22Rv1 (cell line): ENCODE measurements at regions not wholly inside any gene's neighbourhood (a gene's known extent, or its start where the extent isn't known, plus 50 kb on each side); places are given as distances from the start of the nearest gene placed in this dataset.
"Not testable (repeated sequence)": the region's sequence is repeated elsewhere in the genome, so short reads cannot be mapped to it uniquely, and the experiment has no call there.

Experiments used
- H3K27ac ChIP-seq: fragments of 450-650 bp; 2 replicates; pipeline ENCODE4 v1.5.1; 2017
- CTCF ChIP-seq: fragments of 450-650 bp; IDR thresholded peaks from 2 replicates; pipeline ENCODE4 v1.5.1; 2017; ENCODE audit warnings: mild to moderate bottlenecking
- ZFX ChIP-seq: fragments of 450-650 bp; IDR thresholded peaks from 2 replicates; pipeline ENCODE4 v1.6.1; 2017; ENCODE audit warnings: antibody characterized with exemption, borderline replicate concordance

GRCh38 chrX:122115604-122116003 is 1068.2 kb downstream of the GLUD2 start:
- TF ChIP-seq CTCF (no peak), ZFX (no peak)

GRCh38 chrX:122119361-122119760 is 1064.7 kb upstream of the GRIA3 start:
- TF ChIP-seq ZFX (no peak), CTCF (no peak)
- no peak overlapping the region for H3K27ac ChIP-seq

More at GRCh38 chrX:122115604-122116003, 1068.2 kb downstream of the GLUD2 start:
- H3K27ac ChIP-seq, result no peak overlapping the region

GRCh38 chrX:122122274-122122673 is 1061.8 kb upstream of the GRIA3 start:
- no peak overlapping the region for H3K27ac ChIP-seq
- TF ChIP-seq ZFX (no peak), CTCF (no peak)

- TF ChIP-seq CTCF (no peak), ZFX (no peak)
- H3K27ac ChIP-seq, result no peak overlapping the region
These were observed 1050.6 kb upstream of the GRIA3 start for GRCh38 chrX:122133478-122133877.

GRCh38 chrX:122134291-122134690 is 1049.8 kb upstream of the GRIA3 start:
- TF ChIP-seq ZFX, result no peak
- no peak for TF ChIP-seq CTCF
- H3K27ac ChIP-seq, result no peak overlapping the region

GRCh38 chrX:122135070-122135469 is 1049.0 kb upstream of the GRIA3 start:
- TF ChIP-seq ZFX, result no peak
- no peak for TF ChIP-seq CTCF
- no peak overlapping the region for H3K27ac ChIP-seq

GRCh38 chrX:122140219-122140618 is 1043.9 kb upstream of the GRIA3 start:
- H3K27ac ChIP-seq, result not testable (repeated sequence)

- no peak overlapping the region for H3K27ac ChIP-seq
- TF ChIP-seq ZFX (no peak), CTCF (no peak)
These were observed 1030.1 kb upstream of the GRIA3 start for GRCh38 chrX:122154019-122154418.
